Gastroesophageal sphincter (tissue), 4 donors: ENCODE measurements at regions not wholly inside any gene's neighbourhood (a gene's known extent, or its start where the extent isn't known, plus 50 kb on each side); places are given as distances from the start of the nearest gene placed in this dataset.

ENCODE experiments used
- ATAC-seq: fragments of 150-250 bp; one replicate; pipeline ENCODE4 v1.9.1; 2016; ENCODE audit warnings: mild to moderate bottlenecking, moderate library complexity
- H3K27ac ChIP-seq, 4 donors: fragments of 200-600 bp; sonication (generic) in 3 of 4; 1 replicate in 3 of 4; 2 replicates in 1 of 4; pipeline ENCODE4 v1.5.1; 2016 to 2019
- H3K27me3 ChIP-seq: fragments of 200-600 bp; sonication (generic); one replicate; pipeline ENCODE4 v1.5.1; 2019
- H3K36me3 ChIP-seq, 2 donors: fragments of 200-600 bp; sonication (generic); one replicate each; pipeline ENCODE4 v1.5.1; 2019; ENCODE audit warnings: control low read depth in 1 of 2
- H3K4me1 ChIP-seq, 3 donors: fragments of 200-600 bp; sonication (generic); 1 replicate in 2 of 3; 2 replicates in 1 of 3; pipeline ENCODE4 v1.5.1; 2016 to 2019; ENCODE audit warnings: control low read depth in 2 of 3
- H3K4me3 ChIP-seq, 2 donors: fragments of 200-600 bp; sonication (generic); one replicate each; pipeline ENCODE4 v1.5.1; 2019; ENCODE audit warnings: mild to moderate bottlenecking in 1 of 2, moderate library complexity in 1 of 2
- H3K9me3 ChIP-seq, 3 donors: fragments of 200-600 bp; sonication (generic); one replicate each; pipeline ENCODE4 v1.5.1; 2017 to 2019; ENCODE audit warnings: control low read depth in 2 of 3
- CTCF ChIP-seq, 4 experiments: fragments of 200-600 bp in 2 of 4; fragments of 450-650 bp in 2 of 4; sonication (generic) in 1 of 4; IDR thresholded peaks; one replicate each; pipeline ENCODE4 v1.5.1; 2017 to 2019; ENCODE audit warnings: antibody characterized with exemption in 4 of 4, mild to moderate bottlenecking in 2 of 4, moderate library complexity in 2 of 4
- EP300 ChIP-seq: sonication (generic); formaldehyde crosslinking; IDR thresholded peaks from one replicate; pipeline ENCODE4 v1.6.1; 2017; ENCODE audit warnings: antibody characterized with exemption, mild to moderate bottlenecking
- POLR2A ChIP-seq, 2 donors: fragments of 450-650 bp; IDR thresholded peaks; one replicate each; pipeline ENCODE4 v1.6.1; 2017; ENCODE audit warnings: antibody characterized with exemption in 2 of 2, mild to moderate bottlenecking in 2 of 2, moderate library complexity in 1 of 2
- POLR2AphosphoS5 ChIP-seq: sonication (generic); formaldehyde crosslinking; IDR thresholded peaks from one replicate; pipeline ENCODE4 v1.6.1; 2017; ENCODE audit warnings: antibody characterized with exemption
- WGBS, 2 donors: methylation state at CpG; one replicate each; pipeline ENCODE4 v1.1.5; 2018; ENCODE audit warnings: low coverage in 1 of 2; 5-methylcytosine and 5-hydroxymethylcytosine counted together

- 62 to 64% methylated on average over 3 of the region's 3 CpGs for WGBS, 2 donors
- Histone ChIP-seq H3K4me1 (no peaks in the 10 kb centered on the region), H3K27ac (no peak overlapping the region), H3K27me3 (peaks cover 9% of the 10 kb centered on the region), H3K36me3 (no peaks in the 10 kb centered on the region), H3K4me3 (no peak overlapping the region), H3K9me3 (no peaks in the 10 kb centered on the region)
- no peak for ATAC-seq
- TF ChIP-seq EP300: no peak
- no peak for TF ChIP-seq CTCF (IDR thresholded peaks at IDR 0.05)
- no peak for TF ChIP-seq POLR2AphosphoS5
- no peak for TF ChIP-seq POLR2A (IDR thresholded peaks at IDR 0.05)
Observed at GRCh38 chr12:108017472-108018057, 111.5 kb upstream of the WSCD2 start.

GRCh38 chr12:108019862-108020261 lies 109.2 kb upstream of the WSCD2 start:
- H3K9me3 ChIP-seq: no peaks in the 10 kb centered on the region
- no peaks in the 10 kb centered on the region for H3K36me3 ChIP-seq
- no peak overlapping the region for H3K4me3 ChIP-seq
- H3K27ac ChIP-seq: no peak overlapping the region
- H3K27me3 ChIP-seq: no peaks in the 10 kb centered on the region
- ATAC-seq: no peak
- WGBS, 2 donors: 46 to 60% methylated on average over 1 to 2 of the region's 2 CpGs
- H3K4me1 ChIP-seq: no peaks in the 10 kb centered on the region
- TF ChIP-seq POLR2A (IDR thresholded peaks at IDR 0.05): no peak
- no peak for TF ChIP-seq CTCF (IDR thresholded peaks at IDR 0.05)
- TF ChIP-seq POLR2AphosphoS5: no peak
- TF ChIP-seq EP300: no peak

- TF ChIP-seq CTCF (IDR thresholded peaks at IDR 0.05) (no peak), EP300 (no peak), POLR2AphosphoS5 (no peak), POLR2A (IDR thresholded peaks at IDR 0.05) (no peak)
- Histone ChIP-seq H3K9me3 (no peaks in the 10 kb centered on the region), H3K36me3 (no peaks in the 10 kb centered on the region), H3K4me1 (no peaks in the 10 kb centered on the region), H3K27me3 (no peaks in the 10 kb centered on the region), H3K27ac (no peak overlapping the region), H3K4me3 (no peak overlapping the region)
- ATAC-seq: no peak
- WGBS, 2 donors: 40% methylated on average over 1 of the region's 1 CpG; no CpG with 5 or more reads in 1 of the 2 donors
Observed at GRCh38 chr12:108021141-108021540, 107.9 kb upstream of the WSCD2 start.

GRCh38 chr12:108021949-108022522 lies 107.1 kb upstream of the WSCD2 start:
- no peaks in the 10 kb centered on the region for H3K36me3 ChIP-seq
- TF ChIP-seq CTCF (IDR thresholded peaks at IDR 0.05) (no peak), POLR2A (IDR thresholded peaks at IDR 0.05) (no peak)
- H3K4me3 ChIP-seq: no peak overlapping the region
- H3K27ac ChIP-seq: no peak overlapping the region
- WGBS, 2 donors: 68 to 100% methylated on average over 2 of the region's 2 CpGs
- ATAC-seq: no peak
- no peaks in the 10 kb centered on the region for H3K27me3 ChIP-seq
- no peaks in the 10 kb centered on the region for H3K4me1 ChIP-seq
- no peaks in the 10 kb centered on the region for H3K9me3 ChIP-seq
